HepG2 (cell line): ENCODE measurements at regions not wholly inside any gene's neighbourhood (a gene's known extent, or its start where the extent isn't known, plus 50 kb on each side); places are given as distances from the start of the nearest gene placed in this dataset.

ENCODE experiments used
- ATM ChIP-seq: fragments of 450-650 bp; IDR thresholded peaks from 2 replicates; pipeline ENCODE4 v1.7.1; 2017; ENCODE audit warnings: mild to moderate bottlenecking, borderline replicate concordance
- CBX1 ChIP-seq: IDR thresholded peaks from one replicate; pipeline ENCODE4 v1.6.1; 2016; ENCODE audit warnings: antibody characterized with exemption, low read depth
- FOXA3 ChIP-seq: IDR thresholded peaks from 2 replicates; pipeline ENCODE4 v1.6.1; 2016; ENCODE audit warnings: missing genetic modification reagents, missing compliant biosample characterization
- NKX3-1 ChIP-seq: sonication (generic); formaldehyde crosslinking; IDR thresholded peaks from 2 replicates; pipeline ENCODE4 v1.5.0; 2020; ENCODE audit warnings: missing genetic modification reagents
- PLRG1 ChIP-seq: fragments of 450-650 bp; conservative IDR thresholded peaks from 2 replicates; pipeline ENCODE4 v1.6.1; 2016
- SOX13 ChIP-seq, 3 experiments: fragments of 450-650 bp in 1 of 3; sonication (generic) in 1 of 3; formaldehyde crosslinking in 1 of 3; IDR thresholded peaks in 2 of 3; conservative IDR thresholded peaks in 1 of 3; 2 replicates each; pipeline versions ENCODE4 v1.5.0 to v1.6.1; 2016 to 2020; ENCODE audit warnings: antibody characterized with exemption in 1 of 3, mild to moderate bottlenecking in 1 of 3, missing compliant biosample characterization in 1 of 3, missing genetic modification reagents in 1 of 3, moderate library complexity in 1 of 3
- SOX6 ChIP-seq, 2 experiments: fragments of 450-650 bp in 1 of 2; sonication (generic) in 1 of 2; formaldehyde crosslinking in 1 of 2; IDR thresholded peaks; 2 replicates each; pipeline versions ENCODE4 v1.4.0 to v1.6.1; 2017 to 2020; ENCODE audit warnings: antibody characterized with exemption in 1 of 2, mild to moderate bottlenecking in 1 of 2, missing genetic modification reagents in 1 of 2
- TBX2 ChIP-seq: sonication (generic); formaldehyde crosslinking; IDR thresholded peaks from 2 replicates; pipeline ENCODE4 v1.5.0; 2020; ENCODE audit warnings: missing genetic modification reagents, mild to moderate bottlenecking, borderline replicate concordance
- TEAD3 ChIP-seq: optimal IDR thresholded peaks from 2 replicates; pipeline ENCODE3; 2016; ENCODE audit warnings: borderline replicate concordance
- ZNF180 ChIP-seq: sonication (generic); formaldehyde crosslinking; IDR thresholded peaks from 2 replicates; pipeline ENCODE4 v1.4.0; 2020; ENCODE audit warnings: low read depth, missing genetic modification reagents, borderline replicate concordance
- ZNF629 ChIP-seq: sonication (generic); formaldehyde crosslinking; conservative IDR thresholded peaks from 2 replicates; pipeline ENCODE4 v1.5.0; 2020; ENCODE audit warnings: missing genetic modification reagents
- TF ChIP-seq, protein P1 (sequence below): sonication (generic); formaldehyde crosslinking; conservative IDR thresholded peaks from 2 replicates; pipeline ENCODE4 v1.4.0; 2020; ENCODE audit warnings: mild to moderate bottlenecking, missing genetic modification reagents, moderate library complexity

DNA sequence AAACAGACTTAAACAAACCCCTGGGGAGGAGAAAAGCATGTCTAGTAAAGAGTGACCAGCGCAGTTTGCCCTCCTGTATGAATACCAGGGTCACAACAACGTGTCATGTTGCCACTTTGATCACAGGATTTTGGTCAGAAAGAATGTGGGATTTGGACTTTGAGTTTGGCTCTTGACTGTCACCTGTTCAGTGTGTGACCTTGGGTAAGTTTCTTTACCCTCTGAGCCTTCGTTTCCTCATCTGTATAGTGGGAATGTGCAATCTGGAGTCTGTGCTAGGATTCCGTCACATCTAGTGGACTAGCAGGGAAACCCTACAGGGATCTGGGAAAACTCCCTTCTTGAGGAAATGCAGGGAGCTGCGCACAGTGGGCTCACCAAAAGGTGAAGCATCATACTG lies 63.6 kb downstream of the CCNL1 start (continued):
- TF ChIP-seq, protein P1, sequence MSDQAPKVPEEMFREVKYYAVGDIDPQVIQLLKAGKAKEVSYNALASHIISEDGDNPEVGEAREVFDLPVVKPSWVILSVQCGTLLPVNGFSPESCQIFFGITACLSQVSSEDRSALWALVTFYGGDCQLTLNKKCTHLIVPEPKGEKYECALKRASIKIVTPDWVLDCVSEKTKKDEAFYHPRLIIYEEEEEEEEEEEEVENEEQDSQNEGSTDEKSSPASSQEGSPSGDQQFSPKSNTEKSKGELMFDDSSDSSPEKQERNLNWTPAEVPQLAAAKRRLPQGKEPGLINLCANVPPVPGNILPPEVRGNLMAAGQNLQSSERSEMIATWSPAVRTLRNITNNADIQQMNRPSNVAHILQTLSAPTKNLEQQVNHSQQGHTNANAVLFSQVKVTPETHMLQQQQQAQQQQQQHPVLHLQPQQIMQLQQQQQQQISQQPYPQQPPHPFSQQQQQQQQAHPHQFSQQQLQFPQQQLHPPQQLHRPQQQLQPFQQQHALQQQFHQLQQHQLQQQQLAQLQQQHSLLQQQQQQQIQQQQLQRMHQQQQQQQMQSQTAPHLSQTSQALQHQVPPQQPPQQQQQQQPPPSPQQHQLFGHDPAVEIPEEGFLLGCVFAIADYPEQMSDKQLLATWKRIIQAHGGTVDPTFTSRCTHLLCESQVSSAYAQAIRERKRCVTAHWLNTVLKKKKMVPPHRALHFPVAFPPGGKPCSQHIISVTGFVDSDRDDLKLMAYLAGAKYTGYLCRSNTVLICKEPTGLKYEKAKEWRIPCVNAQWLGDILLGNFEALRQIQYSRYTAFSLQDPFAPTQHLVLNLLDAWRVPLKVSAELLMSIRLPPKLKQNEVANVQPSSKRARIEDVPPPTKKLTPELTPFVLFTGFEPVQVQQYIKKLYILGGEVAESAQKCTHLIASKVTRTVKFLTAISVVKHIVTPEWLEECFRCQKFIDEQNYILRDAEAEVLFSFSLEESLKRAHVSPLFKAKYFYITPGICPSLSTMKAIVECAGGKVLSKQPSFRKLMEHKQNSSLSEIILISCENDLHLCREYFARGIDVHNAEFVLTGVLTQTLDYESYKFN (CRISPR knock-in tag): peak; percentile 23; the same call in 1 of the 2 replicates
- TF ChIP-seq ZNF180 (CRISPR knock-in tag) (no peak), CBX1 (no peak), ATM (no peak), TEAD3 (CRISPR knock-in tag) (peak; percentile 90), SOX13 (IDR thresholded peaks at IDR 0.05) (no peak), SOX13 (CRISPR knock-in tag; conservative IDR thresholded peaks at IDR 0.05 in 1 of 2, IDR thresholded peaks at IDR 0.05 in 1 of 2) (peak in 1 of 2 experiments; percentile 23; a peak in 1 of 4 replicates), TBX2 (CRISPR knock-in tag) (no peak), ZNF629 (CRISPR knock-in tag) (peak; percentile 95), PLRG1 (no peak), NKX3-1 (no peak), FOXA3 (CRISPR knock-in tag) (0 out of 2 replicates have a peak, but pooled peaks have one; percentile 19), SOX6 (IDR thresholded peaks at IDR 0.05) (no peak), SOX6 (CRISPR knock-in tag; IDR thresholded peaks at IDR 0.05) (0 out of 2 replicates have a peak, but pooled peaks have one; percentile 3)
